ENCODE measurements at regions not wholly inside any gene's neighbourhood (a gene's known extent, or its start where the extent isn't known, plus 50 kb on each side); places are given as distances from the start of the nearest gene placed in this dataset.

- TF ChIP-seq, protein P1, sequence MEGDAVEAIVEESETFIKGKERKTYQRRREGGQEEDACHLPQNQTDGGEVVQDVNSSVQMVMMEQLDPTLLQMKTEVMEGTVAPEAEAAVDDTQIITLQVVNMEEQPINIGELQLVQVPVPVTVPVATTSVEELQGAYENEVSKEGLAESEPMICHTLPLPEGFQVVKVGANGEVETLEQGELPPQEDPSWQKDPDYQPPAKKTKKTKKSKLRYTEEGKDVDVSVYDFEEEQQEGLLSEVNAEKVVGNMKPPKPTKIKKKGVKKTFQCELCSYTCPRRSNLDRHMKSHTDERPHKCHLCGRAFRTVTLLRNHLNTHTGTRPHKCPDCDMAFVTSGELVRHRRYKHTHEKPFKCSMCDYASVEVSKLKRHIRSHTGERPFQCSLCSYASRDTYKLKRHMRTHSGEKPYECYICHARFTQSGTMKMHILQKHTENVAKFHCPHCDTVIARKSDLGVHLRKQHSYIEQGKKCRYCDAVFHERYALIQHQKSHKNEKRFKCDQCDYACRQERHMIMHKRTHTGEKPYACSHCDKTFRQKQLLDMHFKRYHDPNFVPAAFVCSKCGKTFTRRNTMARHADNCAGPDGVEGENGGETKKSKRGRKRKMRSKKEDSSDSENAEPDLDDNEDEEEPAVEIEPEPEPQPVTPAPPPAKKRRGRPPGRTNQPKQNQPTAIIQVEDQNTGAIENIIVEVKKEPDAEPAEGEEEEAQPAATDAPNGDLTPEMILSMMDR (conservative IDR thresholded peaks at IDR 0.05; ENCODE audit: control insufficient read depth, insufficient read depth, low read depth, low read length): no peak
- no peak for DNase-seq (ENCODE audit: low read depth)
Observed at GRCh38 chr14:37936971-37937370, 270.7 kb upstream of the SSTR1 start.

GRCh38 chr14:37939442-37940028 lies 268.2 kb upstream of the SSTR1 start:
- DNase-seq (ENCODE audit: low read depth): no peak
- TF ChIP-seq, protein P1 (conservative IDR thresholded peaks at IDR 0.05; ENCODE audit: control insufficient read depth, insufficient read depth, low read depth, low read length): no peak
- no peak overlapping the region for H3K4me3 ChIP-seq (ENCODE audit: control insufficient read depth, low read depth, low read length)

More at GRCh38 chr14:37936971-37937370, 270.7 kb upstream of the SSTR1 start:
- H3K4me3 ChIP-seq (ENCODE audit: control insufficient read depth, low read depth, low read length): no peak overlapping the region

DNA sequence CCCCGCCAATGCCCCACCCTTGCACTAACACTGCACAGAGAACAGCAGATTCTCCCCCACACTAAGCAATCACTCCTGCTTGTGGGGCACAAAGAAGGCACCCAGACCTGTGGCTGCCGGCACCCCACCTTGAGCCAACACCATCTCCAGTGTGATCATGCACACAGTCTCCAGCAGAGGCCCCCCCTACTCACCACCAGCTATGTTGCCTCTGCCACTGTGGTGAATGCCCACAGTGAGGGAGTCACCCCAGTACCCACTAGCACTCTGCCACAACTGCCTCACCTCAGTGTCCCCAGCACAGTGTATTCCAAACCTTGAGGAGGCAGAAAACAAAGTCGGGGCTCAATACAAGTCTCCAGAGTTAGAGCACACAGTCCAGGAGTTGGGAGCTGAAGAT lies 261.7 kb upstream of the SSTR1 start:
- DNase-seq (ENCODE audit: low read depth): no peak
- H3K4me3 ChIP-seq (ENCODE audit: control insufficient read depth, low read depth, low read length): no peak overlapping the region
- TF ChIP-seq, protein P1 (conservative IDR thresholded peaks at IDR 0.05; ENCODE audit: control insufficient read depth, insufficient read depth, low read depth, low read length): no peak

DNA sequence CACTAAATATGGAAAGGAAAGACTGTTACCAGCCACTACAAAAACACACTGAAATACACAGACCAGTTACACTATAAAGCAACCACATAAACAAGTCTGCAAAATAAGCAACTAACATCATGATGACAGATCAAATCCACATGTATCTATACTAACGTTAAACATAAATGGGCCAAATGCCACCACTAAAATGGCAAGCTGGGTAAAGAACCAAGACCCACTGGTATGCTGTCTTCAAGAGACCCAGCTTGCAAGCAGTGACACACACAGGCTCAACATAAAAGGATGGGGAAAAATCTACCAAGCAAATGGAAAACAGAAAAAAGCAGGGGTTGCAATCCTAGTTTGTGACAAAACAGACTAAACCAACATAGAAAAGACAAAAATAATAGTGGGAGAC lies 260.9 kb upstream of the SSTR1 start:
- DNase-seq (ENCODE audit: low read depth): no peak
- H3K4me3 ChIP-seq (ENCODE audit: control insufficient read depth, low read depth, low read length): no peak overlapping the region

GRCh38 chr14:37948266-37948665 lies 259.4 kb upstream of the SSTR1 start:
- no peak overlapping the region for H3K4me3 ChIP-seq (ENCODE audit: control insufficient read depth, low read depth, low read length)
- no peak for DNase-seq (ENCODE audit: low read depth)
- TF ChIP-seq, protein P1 (conservative IDR thresholded peaks at IDR 0.05; ENCODE audit: control insufficient read depth, insufficient read depth, low read depth, low read length): no peak

More for the DNA sequence above, 260.9 kb upstream of the SSTR1 start:
- TF ChIP-seq, protein P1 (conservative IDR thresholded peaks at IDR 0.05; ENCODE audit: control insufficient read depth, insufficient read depth, low read depth, low read length): no peak

- no peak for DNase-seq (ENCODE audit: low read depth)
- TF ChIP-seq, protein P1 (conservative IDR thresholded peaks at IDR 0.05; ENCODE audit: control insufficient read depth, insufficient read depth, low read depth, low read length): no peak
Observed at GRCh38 chr14:37968664-37969240, 239.0 kb upstream of the SSTR1 start.

More at GRCh38 chr14:37968664-37969240, 239.0 kb upstream of the SSTR1 start:
- no peak overlapping the region for H3K4me3 ChIP-seq (ENCODE audit: control insufficient read depth, low read depth, low read length)
